HL-60 (cell line): ENCODE measurements at regions not wholly inside any gene's neighbourhood (a gene's known extent, or its start where the extent isn't known, plus 50 kb on each side); places are given as distances from the start of the nearest gene placed in this dataset.

ENCODE experiments used
- GABPA ChIP-seq: IDR thresholded peaks from 2 replicates; pipeline ENCODE4 v1.6.1; 2012; ENCODE audit warnings: low read depth
- POLR2AphosphoS5 ChIP-seq: IDR thresholded peaks from 2 replicates; pipeline ENCODE4 v1.6.1; 2012; ENCODE audit warnings: low read depth
- TF ChIP-seq, protein P1 (sequence below): IDR thresholded peaks from one replicate; pipeline ENCODE4 v1.5.1; 2011; ENCODE audit warnings: low read length, control low read depth, inconsistent platforms; ENCODE audit not compliant: insufficient read depth
- TF ChIP-seq, protein P2 (sequence below): IDR thresholded peaks from 2 replicates; pipeline ENCODE4 v1.6.1; 2012; ENCODE audit warnings: low read depth; ENCODE audit not compliant: insufficient replicate concordance

DNA sequence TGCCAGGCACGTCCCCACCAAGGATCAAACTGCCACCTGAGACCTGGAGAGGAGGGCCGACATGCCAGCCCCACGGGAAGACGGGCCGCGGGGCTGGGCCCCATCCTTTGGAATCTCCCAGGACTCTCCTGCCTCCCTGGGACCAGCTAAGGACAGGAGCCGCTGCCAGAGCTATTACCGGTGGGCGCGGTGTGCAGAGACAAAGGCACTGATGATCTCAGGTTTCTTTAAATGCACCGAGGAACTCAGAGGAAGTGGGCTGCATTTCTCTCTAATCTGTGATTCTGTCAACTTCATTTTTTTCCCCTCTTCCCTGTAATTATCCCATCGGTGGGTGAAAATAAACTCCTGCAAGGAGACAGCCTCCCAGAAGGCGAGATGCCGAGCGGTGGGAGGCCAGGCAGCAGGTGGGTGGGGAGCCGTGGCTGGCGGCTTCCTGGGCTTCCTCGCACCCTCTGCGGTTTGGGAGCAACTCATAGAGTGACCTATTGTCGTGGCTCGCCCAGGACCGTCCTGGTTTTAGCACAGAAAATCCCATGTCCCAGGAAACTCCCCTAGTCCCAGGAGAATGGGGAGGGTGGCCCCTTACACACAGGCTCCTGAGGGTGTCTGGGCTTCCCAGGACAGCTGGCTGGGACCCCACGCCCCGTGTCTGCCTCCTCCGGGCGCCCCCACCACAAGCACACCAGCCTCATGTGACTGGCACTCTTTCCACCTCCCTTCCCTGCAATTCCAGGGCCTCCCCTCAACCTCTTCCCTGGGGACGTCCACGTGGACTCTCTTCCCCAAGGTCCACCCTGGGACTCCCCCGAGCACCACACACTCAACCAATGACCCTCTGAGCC, 62.3 kb upstream of the ADRA2C start:
- TF ChIP-seq, protein P1, sequence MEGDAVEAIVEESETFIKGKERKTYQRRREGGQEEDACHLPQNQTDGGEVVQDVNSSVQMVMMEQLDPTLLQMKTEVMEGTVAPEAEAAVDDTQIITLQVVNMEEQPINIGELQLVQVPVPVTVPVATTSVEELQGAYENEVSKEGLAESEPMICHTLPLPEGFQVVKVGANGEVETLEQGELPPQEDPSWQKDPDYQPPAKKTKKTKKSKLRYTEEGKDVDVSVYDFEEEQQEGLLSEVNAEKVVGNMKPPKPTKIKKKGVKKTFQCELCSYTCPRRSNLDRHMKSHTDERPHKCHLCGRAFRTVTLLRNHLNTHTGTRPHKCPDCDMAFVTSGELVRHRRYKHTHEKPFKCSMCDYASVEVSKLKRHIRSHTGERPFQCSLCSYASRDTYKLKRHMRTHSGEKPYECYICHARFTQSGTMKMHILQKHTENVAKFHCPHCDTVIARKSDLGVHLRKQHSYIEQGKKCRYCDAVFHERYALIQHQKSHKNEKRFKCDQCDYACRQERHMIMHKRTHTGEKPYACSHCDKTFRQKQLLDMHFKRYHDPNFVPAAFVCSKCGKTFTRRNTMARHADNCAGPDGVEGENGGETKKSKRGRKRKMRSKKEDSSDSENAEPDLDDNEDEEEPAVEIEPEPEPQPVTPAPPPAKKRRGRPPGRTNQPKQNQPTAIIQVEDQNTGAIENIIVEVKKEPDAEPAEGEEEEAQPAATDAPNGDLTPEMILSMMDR, result no peak
- TF ChIP-seq, protein P2, sequence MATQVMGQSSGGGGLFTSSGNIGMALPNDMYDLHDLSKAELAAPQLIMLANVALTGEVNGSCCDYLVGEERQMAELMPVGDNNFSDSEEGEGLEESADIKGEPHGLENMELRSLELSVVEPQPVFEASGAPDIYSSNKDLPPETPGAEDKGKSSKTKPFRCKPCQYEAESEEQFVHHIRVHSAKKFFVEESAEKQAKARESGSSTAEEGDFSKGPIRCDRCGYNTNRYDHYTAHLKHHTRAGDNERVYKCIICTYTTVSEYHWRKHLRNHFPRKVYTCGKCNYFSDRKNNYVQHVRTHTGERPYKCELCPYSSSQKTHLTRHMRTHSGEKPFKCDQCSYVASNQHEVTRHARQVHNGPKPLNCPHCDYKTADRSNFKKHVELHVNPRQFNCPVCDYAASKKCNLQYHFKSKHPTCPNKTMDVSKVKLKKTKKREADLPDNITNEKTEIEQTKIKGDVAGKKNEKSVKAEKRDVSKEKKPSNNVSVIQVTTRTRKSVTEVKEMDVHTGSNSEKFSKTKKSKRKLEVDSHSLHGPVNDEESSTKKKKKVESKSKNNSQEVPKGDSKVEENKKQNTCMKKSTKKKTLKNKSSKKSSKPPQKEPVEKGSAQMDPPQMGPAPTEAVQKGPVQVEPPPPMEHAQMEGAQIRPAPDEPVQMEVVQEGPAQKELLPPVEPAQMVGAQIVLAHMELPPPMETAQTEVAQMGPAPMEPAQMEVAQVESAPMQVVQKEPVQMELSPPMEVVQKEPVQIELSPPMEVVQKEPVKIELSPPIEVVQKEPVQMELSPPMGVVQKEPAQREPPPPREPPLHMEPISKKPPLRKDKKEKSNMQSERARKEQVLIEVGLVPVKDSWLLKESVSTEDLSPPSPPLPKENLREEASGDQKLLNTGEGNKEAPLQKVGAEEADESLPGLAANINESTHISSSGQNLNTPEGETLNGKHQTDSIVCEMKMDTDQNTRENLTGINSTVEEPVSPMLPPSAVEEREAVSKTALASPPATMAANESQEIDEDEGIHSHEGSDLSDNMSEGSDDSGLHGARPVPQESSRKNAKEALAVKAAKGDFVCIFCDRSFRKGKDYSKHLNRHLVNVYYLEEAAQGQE, result no peak
- no peak for TF ChIP-seq POLR2AphosphoS5
- TF ChIP-seq GABPA, result no peak
